PC-3 (cell line): ENCODE measurements at regions not wholly inside any gene's neighbourhood (a gene's known extent, or its start where the extent isn't known, plus 50 kb on each side); places are given as distances from the start of the nearest gene placed in this dataset.

Source experiments
- ATAC-seq: fragments of 200-7000 bp; cut with Tn5 transposase; 2 replicates; pipeline ENCODE4 v1.9.1; 2020; ENCODE audit warnings: mild to moderate bottlenecking, moderate library complexity
- BruUV-seq: library from RNA; stranded (reverse); fragments of 400-500 nt; replicated peaks from 2 replicates; lab custom pipeline; 2021; lab: Mats Ljungman, UMichigan
- CTCF ChIA-PET: fragments of 300-600 bp; sonication (Branson Sonifier 250); formaldehyde crosslinking; loops from one replicate; lab custom pipeline; 2022; ENCODE audit warnings: antibody characterized with exemption; lab: Charles Lee
- POLR2A ChIA-PET: fragments of 300-600 bp; sonication (Branson Sonifier 250); formaldehyde crosslinking; loops from one replicate; lab custom pipeline; 2022; ENCODE audit warnings: antibody characterized with exemption; ENCODE audit not compliant: unreplicated experiment; lab: Charles Lee
- DNase-seq: peaks from one replicate; pipeline ENCODE4 v3.0.0-alpha.2; 2015
- H2AFZ ChIP-seq: fragments of 300-600 bp; sonication (generic); 2 replicates; pipeline ENCODE4 v1.6.0; 2016; ENCODE audit warnings: antibody characterized with exemption, low read length
- H3F3A ChIP-seq: fragments of 300-600 bp; sonication (generic); one replicate; pipeline ENCODE4 v1.6.0; 2017; ENCODE audit warnings: antibody characterized with exemption, low read length, control low read depth, mild to moderate bottlenecking; ENCODE audit not compliant: unreplicated experiment
- H3K27ac ChIP-seq: fragments of 300-600 bp; sonication (generic); 2 replicates; pipeline ENCODE4 v1.5.1; 2016; ENCODE audit warnings: mild to moderate bottlenecking, low read length
- H3K27me3 ChIP-seq: fragments of 300-600 bp; sonication (generic); 2 replicates; pipeline ENCODE4 v1.6.1; 2016; ENCODE audit warnings: low read length, mixed read lengths
- H3K36me3 ChIP-seq: fragments of 300-600 bp; sonication (generic); 2 replicates; pipeline ENCODE4 v1.6.1; 2016; ENCODE audit warnings: low read depth, mixed run types, low read length, mixed read lengths
- H3K4me1 ChIP-seq: fragments of 300-600 bp; sonication (generic); 2 replicates; pipeline ENCODE4 v1.5.1; 2016; ENCODE audit warnings: low read length; ENCODE audit not compliant: insufficient read depth
- H3K4me2 ChIP-seq: fragments of 300-600 bp; sonication (generic); 2 replicates; pipeline ENCODE4 v1.6.0; 2016; ENCODE audit warnings: low read length
- H3K4me3 ChIP-seq: fragments of 300-600 bp; sonication (generic); 2 replicates; pipeline ENCODE4 v1.5.1; 2016; ENCODE audit warnings: mild to moderate bottlenecking, low read length, mixed read lengths
- H3K79me2 ChIP-seq: fragments of 300-600 bp; sonication (generic); 2 replicates; pipeline ENCODE4 v1.6.1; 2017; ENCODE audit warnings: low read length, mixed read lengths
- H3K9ac ChIP-seq: fragments of 300-600 bp; sonication (generic); 2 replicates; pipeline ENCODE4 v1.6.0; 2016; ENCODE audit warnings: mild to moderate bottlenecking, low read length
- H3K9me2 ChIP-seq: fragments of 300-600 bp; sonication (generic); replicated peaks from 2 replicates; pipeline ENCODE4 v1.6.1; 2016; ENCODE audit warnings: mixed run types, low read length, mixed read lengths
- H3K9me3 ChIP-seq: fragments of 300-600 bp; sonication (generic); 2 replicates; pipeline ENCODE4 v1.6.1; 2016; ENCODE audit warnings: low read length, mixed read lengths
- H4K20me1 ChIP-seq: fragments of 300-600 bp; sonication (generic); 2 replicates; pipeline ENCODE4 v1.6.1; 2016; ENCODE audit warnings: low read length, mixed read lengths
- EZH2 ChIP-seq: fragments of 300-600 bp; sonication (generic); IDR thresholded peaks from one replicate; pipeline ENCODE4 v1.6.1; 2017; ENCODE audit warnings: antibody characterized with exemption, mild to moderate bottlenecking, low read length; ENCODE audit not compliant: unreplicated experiment
- EZH2phosphoT487 ChIP-seq: fragments of 300-600 bp; sonication (generic); IDR thresholded peaks from 2 replicates; pipeline ENCODE4 v1.6.1; 2018; ENCODE audit warnings: mild to moderate bottlenecking, antibody characterized with exemption, low read length, borderline replicate concordance
- intact Hi-C: fragments of 100-400 bp; cut with micrococcal nuclease; formaldehyde crosslinking; loops from 2 replicates; pipeline ENCODE4 v1.9.0; 2023
- TF ChIP-seq, protein P1 (sequence below): fragments of 300-600 bp; sonication (generic); conservative IDR thresholded peaks from 2 replicates; pipeline ENCODE4 v1.5.1; 2017; ENCODE audit warnings: antibody characterized with exemption, low read depth, mild to moderate bottlenecking, low read length

DNA sequence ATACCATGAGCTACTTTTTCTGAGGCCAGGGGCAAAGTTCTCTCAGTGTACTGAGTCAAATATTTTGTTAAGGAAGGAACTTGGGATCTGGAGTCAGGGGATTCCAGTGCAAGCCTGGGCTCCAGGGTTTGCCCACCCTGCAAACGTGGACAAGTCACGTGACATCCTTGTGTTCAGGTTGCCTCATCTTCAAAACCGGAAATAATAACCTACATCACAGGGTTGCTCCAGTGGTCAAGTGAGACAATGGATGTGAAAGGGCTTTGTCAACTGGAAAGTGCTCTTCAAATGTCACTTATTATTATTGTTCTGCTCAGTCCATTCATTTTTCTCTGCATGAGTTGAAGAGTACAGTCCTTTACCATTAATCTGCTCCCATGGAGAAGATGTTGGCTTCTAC is 414.9 kb downstream of the COG6 start:
- H3K4me1 ChIP-seq: peaks cover under 1% of the 10 kb centered on the region; the same call in 1 of the 2 replicates
- no peak overlapping the region for H3K9ac ChIP-seq
- ChIA-PET CTCF (no interaction called here), POLR2A (no interaction called here)
- ATAC-seq: no peak
- no peak overlapping the region for H3K4me3 ChIP-seq
- no peaks in the 10 kb centered on the region for H3K79me2 ChIP-seq
- DNase-seq: no peak
- H3K27ac ChIP-seq: no peak overlapping the region
- H3K9me3 ChIP-seq: no peaks in the 10 kb centered on the region
- no peaks in the 10 kb centered on the region for H3K36me3 ChIP-seq
- no peaks in the 10 kb centered on the region for H3K9me2 ChIP-seq
- H3K27me3 ChIP-seq: no peaks in the 10 kb centered on the region
- no TSS peak for BruUV-seq
- no peak overlapping the region for H2AFZ ChIP-seq
- H3K4me2 ChIP-seq: no peak overlapping the region
- H3F3A ChIP-seq: no peaks in the 10 kb centered on the region
- no peaks in the 10 kb centered on the region for H4K20me1 ChIP-seq
- intact Hi-C loops: no loop called here
- TF ChIP-seq EZH2phosphoT487: no peak

DNA sequence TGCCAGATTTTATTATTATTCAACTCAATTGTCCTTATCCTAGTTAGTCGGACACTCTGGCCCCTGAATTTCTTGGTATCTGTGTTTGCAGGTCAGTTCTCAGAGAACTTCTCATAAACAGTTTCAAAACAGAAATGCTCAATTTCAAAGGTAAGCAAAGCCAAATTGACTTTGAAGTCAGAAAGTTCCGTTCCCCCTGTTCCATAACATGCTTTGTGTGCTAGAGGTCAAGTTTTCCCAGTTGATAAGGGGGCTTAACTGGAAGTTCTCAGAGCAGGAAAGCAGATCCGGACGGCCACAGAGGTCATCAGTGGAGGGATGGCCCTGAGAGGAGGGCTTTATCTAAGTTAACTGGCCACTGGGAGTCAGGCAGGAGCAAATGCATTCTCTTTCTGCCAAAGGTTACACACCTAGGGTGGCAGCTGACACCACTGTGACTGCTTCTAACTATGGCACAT is 417.2 kb downstream of the COG6 start:
- no peak overlapping the region for H3K9ac ChIP-seq
- TF ChIP-seq, protein P1, sequence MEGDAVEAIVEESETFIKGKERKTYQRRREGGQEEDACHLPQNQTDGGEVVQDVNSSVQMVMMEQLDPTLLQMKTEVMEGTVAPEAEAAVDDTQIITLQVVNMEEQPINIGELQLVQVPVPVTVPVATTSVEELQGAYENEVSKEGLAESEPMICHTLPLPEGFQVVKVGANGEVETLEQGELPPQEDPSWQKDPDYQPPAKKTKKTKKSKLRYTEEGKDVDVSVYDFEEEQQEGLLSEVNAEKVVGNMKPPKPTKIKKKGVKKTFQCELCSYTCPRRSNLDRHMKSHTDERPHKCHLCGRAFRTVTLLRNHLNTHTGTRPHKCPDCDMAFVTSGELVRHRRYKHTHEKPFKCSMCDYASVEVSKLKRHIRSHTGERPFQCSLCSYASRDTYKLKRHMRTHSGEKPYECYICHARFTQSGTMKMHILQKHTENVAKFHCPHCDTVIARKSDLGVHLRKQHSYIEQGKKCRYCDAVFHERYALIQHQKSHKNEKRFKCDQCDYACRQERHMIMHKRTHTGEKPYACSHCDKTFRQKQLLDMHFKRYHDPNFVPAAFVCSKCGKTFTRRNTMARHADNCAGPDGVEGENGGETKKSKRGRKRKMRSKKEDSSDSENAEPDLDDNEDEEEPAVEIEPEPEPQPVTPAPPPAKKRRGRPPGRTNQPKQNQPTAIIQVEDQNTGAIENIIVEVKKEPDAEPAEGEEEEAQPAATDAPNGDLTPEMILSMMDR: no peak
- ChIA-PET CTCF (no interaction called here), POLR2A (no interaction called here)
- no peaks in the 10 kb centered on the region for H3K36me3 ChIP-seq
- ATAC-seq (no peak), DNase-seq (no peak)
- H3K79me2 ChIP-seq: no peaks in the 10 kb centered on the region
- 0 out of 2 replicates have a peak, but pooled peaks cover 6% of the 10 kb centered on the region for H3K4me1 ChIP-seq
- H3K4me3 ChIP-seq: no peak overlapping the region
- no peak overlapping the region for H2AFZ ChIP-seq
- H3K27ac ChIP-seq: no peak overlapping the region
- no peaks in the 10 kb centered on the region for H3K9me2 ChIP-seq
- no TSS peak for BruUV-seq
- H4K20me1 ChIP-seq: no peaks in the 10 kb centered on the region
- intact Hi-C loops: no loop called here
- H3K9me3 ChIP-seq: no peaks in the 10 kb centered on the region
- no peaks in the 10 kb centered on the region for H3K27me3 ChIP-seq
- H3K4me2 ChIP-seq: no peak overlapping the region
- H3F3A ChIP-seq: no peaks in the 10 kb centered on the region

DNA sequence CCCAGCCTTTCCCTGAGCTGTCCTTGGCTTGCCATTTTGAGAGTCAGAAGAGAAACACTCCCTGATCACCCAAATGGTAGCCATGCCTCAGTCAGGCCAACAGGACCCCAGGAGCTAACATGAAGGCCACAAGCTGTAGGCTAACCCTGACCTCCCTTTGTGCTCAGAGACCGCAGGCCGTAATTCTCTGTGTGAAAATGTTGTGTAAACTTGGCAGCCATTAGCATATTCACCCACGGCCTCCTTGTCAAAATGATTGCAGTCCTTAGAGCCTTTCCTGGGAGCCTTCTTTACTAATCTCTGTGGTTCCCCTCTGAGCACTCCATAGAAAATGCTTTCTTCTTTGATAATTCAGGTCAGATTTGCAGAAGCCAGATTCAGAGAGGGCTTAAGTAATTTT is 418.9 kb downstream of the COG6 start:
- Histone ChIP-seq H3K4me1 (0 out of 2 replicates have a peak, but pooled peaks cover 8% of the 10 kb centered on the region), H3K79me2 (no peaks in the 10 kb centered on the region), H4K20me1 (no peaks in the 10 kb centered on the region), H3K9me3 (no peaks in the 10 kb centered on the region), H3K4me2 (no peak overlapping the region), H3K27me3 (no peaks in the 10 kb centered on the region), H3F3A (no peaks in the 10 kb centered on the region), H3K4me3 (no peak overlapping the region), H3K9ac (no peak overlapping the region), H3K36me3 (no peaks in the 10 kb centered on the region), H2AFZ (no peak overlapping the region), H3K27ac (no peak overlapping the region), H3K9me2 (no peaks in the 10 kb centered on the region)
- DNase-seq (no peak), ATAC-seq (no peak)
- BruUV-seq: no TSS peak
- CTCF ChIA-PET: interaction anchor here (0.6 kb wide), 1 partner anchor 591 kb away, joined by 4 read pairs; no protein-coding TSS in a partner anchor
- POLR2A ChIA-PET: no interaction called here
- TF ChIP-seq EZH2 (no peak), EZH2phosphoT487 (no peak)
- TF ChIP-seq, protein P1: no peak
- intact Hi-C loops: no loop called here
